ENCODE measurements at regions not wholly inside any gene's neighbourhood (a gene's known extent, or its start where the extent isn't known, plus 50 kb on each side); places are given as distances from the start of the nearest gene placed in this dataset.

DNA sequence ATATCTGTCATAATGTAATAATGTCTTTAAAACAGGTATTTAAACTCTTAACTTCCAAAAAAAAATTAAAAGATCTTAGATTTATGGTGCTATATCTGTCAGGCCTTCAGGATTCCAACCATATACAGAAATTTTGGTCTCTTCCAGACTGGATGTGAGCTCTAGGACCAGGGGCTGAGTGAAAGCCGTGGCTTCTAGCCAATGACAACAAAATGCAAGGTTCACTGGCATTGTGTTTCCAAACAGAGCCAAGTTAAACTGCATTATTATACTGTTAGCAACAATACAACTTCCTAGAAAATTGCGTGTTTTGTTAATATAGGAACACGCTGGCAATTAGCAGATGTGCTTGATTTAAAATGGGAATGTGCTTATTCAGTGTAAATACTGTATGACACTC lies 809.8 kb upstream of the SOX11 start:
- TF ChIP-seq, protein P1, sequence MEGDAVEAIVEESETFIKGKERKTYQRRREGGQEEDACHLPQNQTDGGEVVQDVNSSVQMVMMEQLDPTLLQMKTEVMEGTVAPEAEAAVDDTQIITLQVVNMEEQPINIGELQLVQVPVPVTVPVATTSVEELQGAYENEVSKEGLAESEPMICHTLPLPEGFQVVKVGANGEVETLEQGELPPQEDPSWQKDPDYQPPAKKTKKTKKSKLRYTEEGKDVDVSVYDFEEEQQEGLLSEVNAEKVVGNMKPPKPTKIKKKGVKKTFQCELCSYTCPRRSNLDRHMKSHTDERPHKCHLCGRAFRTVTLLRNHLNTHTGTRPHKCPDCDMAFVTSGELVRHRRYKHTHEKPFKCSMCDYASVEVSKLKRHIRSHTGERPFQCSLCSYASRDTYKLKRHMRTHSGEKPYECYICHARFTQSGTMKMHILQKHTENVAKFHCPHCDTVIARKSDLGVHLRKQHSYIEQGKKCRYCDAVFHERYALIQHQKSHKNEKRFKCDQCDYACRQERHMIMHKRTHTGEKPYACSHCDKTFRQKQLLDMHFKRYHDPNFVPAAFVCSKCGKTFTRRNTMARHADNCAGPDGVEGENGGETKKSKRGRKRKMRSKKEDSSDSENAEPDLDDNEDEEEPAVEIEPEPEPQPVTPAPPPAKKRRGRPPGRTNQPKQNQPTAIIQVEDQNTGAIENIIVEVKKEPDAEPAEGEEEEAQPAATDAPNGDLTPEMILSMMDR (conservative IDR thresholded peaks at IDR 0.05) = no peak
- no peak for TF ChIP-seq ZFX (IDR thresholded peaks at IDR 0.05)

Data from C4-2B (cell line).